D721Med (cell line): ENCODE measurements at regions not wholly inside any gene's neighbourhood (a gene's known extent, or its start where the extent isn't known, plus 50 kb on each side); places are given as distances from the start of the nearest gene placed in this dataset.

Experiments used
- DNase-seq: peaks from one replicate; pipeline ENCODE4 v3.0.0; 2011; ENCODE audit warnings: low spot score; ENCODE audit not compliant: insufficient read length
- FAIRE-seq: peaks from 2 replicates; lab custom pipeline; 2011; peaks lifted over from hg19 to GRCh38; lab: Jason Lieb, UNC
- CTCF ChIP-seq: IDR thresholded peaks from 2 replicates; pipeline ENCODE4 v1.5.1; 2012; ENCODE audit warnings: mild to moderate bottlenecking, control low read depth; ENCODE audit not compliant: insufficient read depth; ENCODE audit errors: missing control alignments

DNA sequence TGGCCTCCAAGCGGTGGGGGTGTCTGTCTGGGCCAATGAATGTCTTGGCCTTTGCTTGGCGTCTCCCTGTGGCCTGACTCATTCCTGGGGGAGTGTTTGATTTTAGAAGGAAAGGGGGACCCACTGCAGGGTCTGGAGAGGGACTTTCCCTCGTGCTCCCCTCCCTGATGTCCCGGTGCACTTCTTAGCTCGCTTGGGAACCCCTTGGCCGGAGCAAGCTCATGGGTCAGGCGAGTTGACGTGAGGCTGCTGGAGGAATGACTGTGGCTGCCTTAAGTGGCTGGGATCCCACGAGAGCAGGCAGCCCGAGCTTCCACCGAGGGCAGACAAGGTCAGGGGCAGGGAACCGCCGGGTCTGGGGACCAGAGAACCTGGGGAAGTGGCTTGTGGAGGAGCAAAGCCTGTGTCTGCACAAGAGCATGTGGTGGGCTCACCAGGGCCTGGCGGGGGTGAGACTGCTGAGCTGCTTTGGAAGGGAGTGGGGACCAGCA, 218.4 kb upstream of the C14orf180 start:
- TF ChIP-seq CTCF = no peak
- no peak for DNase-seq
- FAIRE-seq = no peak

DNA sequence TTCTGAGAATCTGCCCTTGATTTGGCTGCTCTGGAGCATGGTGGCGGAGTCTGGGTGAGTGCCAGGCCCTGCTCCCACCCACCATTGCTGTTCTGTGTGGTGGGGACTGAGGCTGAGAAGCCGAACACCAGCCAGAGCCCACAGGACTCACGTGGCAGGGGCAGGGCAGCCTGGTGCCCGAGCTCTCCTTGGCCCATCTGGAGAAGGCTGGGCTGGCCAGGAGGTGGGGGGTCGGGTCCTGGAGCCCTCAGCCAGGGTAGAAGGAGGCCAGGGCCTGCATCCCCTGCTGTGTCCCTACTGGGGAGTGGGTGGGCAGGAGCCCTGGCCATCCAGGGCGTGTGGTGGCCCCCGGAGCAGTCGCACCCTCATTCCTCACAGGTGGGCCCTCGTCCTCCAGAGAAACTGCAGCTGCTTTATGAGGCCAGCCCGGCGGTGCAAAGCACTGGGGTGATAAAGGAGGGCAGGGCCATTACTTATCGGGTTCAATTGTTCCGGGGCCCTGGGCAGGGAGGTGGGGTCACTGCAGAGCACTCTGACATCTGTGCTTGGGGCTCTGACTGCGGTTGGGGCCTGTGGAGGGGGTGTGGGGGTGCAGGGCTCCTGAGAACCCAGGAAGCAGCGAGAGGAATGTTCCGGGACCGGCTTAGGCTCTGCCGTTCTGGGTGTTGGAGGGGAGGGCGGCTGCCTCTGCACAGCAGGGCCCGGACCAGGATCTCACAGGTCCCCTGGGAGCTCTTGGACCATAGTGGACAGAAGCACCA, 217.5 kb upstream of the C14orf180 start:
- DNase-seq = no peak
- no peak for FAIRE-seq
- TF ChIP-seq CTCF = no peak

DNA sequence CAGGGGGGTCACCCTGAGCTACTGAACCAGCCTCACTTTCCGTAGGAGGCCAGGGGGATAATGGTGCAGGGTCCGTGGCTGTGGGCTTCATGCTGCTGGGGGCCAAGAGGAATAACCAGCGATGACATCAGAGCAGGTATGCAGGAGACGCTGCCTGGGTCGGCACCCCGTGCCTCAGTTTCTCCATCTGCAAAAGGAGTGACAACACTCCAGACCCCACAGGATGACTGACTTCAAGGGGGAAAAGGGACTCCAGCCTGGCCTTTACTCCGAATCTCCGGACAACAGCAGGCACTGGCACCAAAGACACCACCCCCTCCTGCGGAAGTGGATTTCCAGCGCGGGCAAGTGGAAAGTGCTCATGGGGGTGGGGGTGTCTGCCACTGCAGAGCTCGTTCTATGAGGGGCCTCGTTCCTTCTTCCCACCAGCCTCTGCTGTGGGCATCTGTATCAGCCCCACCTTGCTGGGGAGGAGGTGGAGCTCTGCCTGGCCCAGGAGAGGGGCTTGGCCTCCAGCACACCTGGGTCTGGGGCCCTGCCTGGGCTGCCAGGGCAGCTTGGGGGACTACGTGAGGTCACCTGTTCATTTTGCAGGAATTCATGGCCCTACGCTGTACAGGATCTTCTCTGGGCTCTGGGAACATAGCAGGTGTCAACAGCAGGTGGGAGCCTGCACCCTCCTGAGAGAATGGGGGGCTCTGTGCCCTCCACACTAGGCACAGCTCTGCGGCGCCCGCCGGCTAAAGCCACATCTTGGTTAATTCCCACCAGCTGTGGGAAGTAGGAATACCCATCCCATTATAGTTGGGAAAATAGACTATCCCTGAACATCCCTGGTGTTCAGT, 216.6 kb upstream of the C14orf180 start:
- DNase-seq (no peak), FAIRE-seq (no peak)
- no peak for TF ChIP-seq CTCF

DNA sequence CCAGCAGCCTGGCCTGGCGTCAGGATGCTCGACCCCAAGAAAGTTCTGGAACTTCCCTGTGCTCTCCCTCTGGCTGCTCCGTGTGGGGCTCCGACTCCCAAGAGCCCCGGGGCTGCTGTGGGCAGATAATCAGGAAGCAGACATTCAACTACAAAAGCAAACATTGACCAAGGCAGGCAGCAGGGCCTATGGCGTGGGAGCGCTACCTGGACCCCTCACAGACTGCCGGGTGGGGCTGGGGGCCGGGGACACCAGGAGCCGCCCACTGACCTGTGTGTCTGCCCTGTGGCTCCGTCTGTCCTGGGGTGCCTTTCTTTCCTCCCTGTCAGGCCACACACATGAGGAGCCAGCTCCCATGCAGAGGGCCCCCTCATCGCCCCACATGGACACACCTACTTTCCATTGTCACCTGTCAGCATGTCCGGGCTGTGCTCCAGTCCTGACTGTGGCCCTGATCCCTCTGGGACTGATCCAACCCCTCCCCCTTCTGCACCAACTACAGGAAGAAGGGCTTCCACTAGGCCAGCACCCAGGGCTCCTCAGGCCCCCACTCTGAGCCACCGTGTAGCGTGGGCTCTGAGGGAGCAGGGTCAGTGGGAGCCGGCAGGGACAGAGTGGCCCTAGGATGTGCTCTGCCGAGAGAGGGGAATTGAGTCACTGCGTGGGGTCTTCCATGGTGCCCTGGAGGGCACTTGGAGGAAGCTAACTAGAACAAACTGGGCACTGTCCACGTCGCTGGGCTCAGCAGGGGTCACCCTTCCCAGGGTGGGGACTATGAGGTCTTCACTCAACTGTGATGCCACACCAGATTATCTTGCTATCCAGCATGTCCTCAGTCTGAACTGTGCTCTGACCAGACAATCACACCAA, 215.4 kb upstream of the C14orf180 start:
- no peak for DNase-seq
- FAIRE-seq = no peak
- no peak for TF ChIP-seq CTCF

- DNase-seq = no peak
- no peak for FAIRE-seq
- TF ChIP-seq CTCF = no peak
Observed at GRCh38 chr14:104364830-104365229, 214.7 kb upstream of the C14orf180 start.

- no peak for FAIRE-seq
- no peak for DNase-seq
- TF ChIP-seq CTCF = no peak
Observed at GRCh38 chr14:104366931-104367865, 212.4 kb upstream of the C14orf180 start.
